Trophoblast cell (in vitro differentiated cells and primary cell): ENCODE measurements at regions not wholly inside any gene's neighbourhood (a gene's known extent, or its start where the extent isn't known, plus 50 kb on each side); places are given as distances from the start of the nearest gene placed in this dataset.

Experiments
- DNase-seq, 2 donors: peaks; one replicate each; pipeline ENCODE4 v3.0.0-alpha.2; 2016
- H2AFZ ChIP-seq: 2 replicates; pipeline ENCODE4 v1.6.1; 2013; ENCODE audit warnings: low read length, moderate library complexity, mild to moderate bottlenecking; ENCODE audit not compliant: insufficient read depth, poor library complexity
- H2AK5ac ChIP-seq: 2 replicates; pipeline ENCODE4 v1.6.1; 2013; ENCODE audit warnings: mild to moderate bottlenecking, low read length
- H2BK120ac ChIP-seq: 2 replicates; pipeline ENCODE4 v1.6.1; 2013; ENCODE audit warnings: low read length, mild to moderate bottlenecking, moderate library complexity; ENCODE audit not compliant: insufficient read depth, poor library complexity
- H2BK12ac ChIP-seq: 2 replicates; pipeline ENCODE4 v1.6.1; 2013; ENCODE audit warnings: mild to moderate bottlenecking, low read length, moderate library complexity
- H2BK5ac ChIP-seq: 2 replicates; pipeline ENCODE4 v1.6.1; 2013; ENCODE audit warnings: low read length, low read depth, moderate library complexity, mild to moderate bottlenecking; ENCODE audit not compliant: poor library complexity
- H3K14ac ChIP-seq: 2 replicates; pipeline ENCODE4 v1.6.1; 2013; ENCODE audit warnings: mild to moderate bottlenecking, low read length
- H3K18ac ChIP-seq: 2 replicates; pipeline ENCODE4 v1.6.1; 2013; ENCODE audit warnings: mild to moderate bottlenecking, low read length
- H3K23ac ChIP-seq: 2 replicates; pipeline ENCODE4 v1.6.1; 2013; ENCODE audit warnings: low read length
- H3K27ac ChIP-seq: 2 replicates; pipeline ENCODE4 v1.5.1; 2013; ENCODE audit warnings: low read depth, mild to moderate bottlenecking, inconsistent platforms, low read length, moderate library complexity
- H3K27me3 ChIP-seq: 2 replicates; pipeline ENCODE4 v1.6.1; 2013; ENCODE audit warnings: inconsistent platforms, mild to moderate bottlenecking, low read length, moderate library complexity; ENCODE audit not compliant: insufficient read depth
- H3K36me3 ChIP-seq, 2 experiments: 1 replicate in 1 of 2; 2 replicates in 1 of 2; pipeline ENCODE4 v1.6.1; 2013; ENCODE audit warnings: low read length in 2 of 2, mild to moderate bottlenecking in 2 of 2, moderate library complexity in 1 of 2; ENCODE audit not compliant: insufficient read depth in 2 of 2, control insufficient read depth in 1 of 2
- H3K4ac ChIP-seq: 2 replicates; pipeline ENCODE4 v1.6.1; 2013; ENCODE audit warnings: low read depth, mild to moderate bottlenecking, low read length, moderate library complexity
- H3K4me1 ChIP-seq, 2 experiments: 1 replicate in 1 of 2; 2 replicates in 1 of 2; pipeline ENCODE4 v1.6.1; 2013; ENCODE audit warnings: low read length in 2 of 2, mild to moderate bottlenecking in 2 of 2, moderate library complexity in 1 of 2; ENCODE audit not compliant: insufficient read depth in 2 of 2, control insufficient read depth in 1 of 2
- H3K4me2 ChIP-seq: 2 replicates; pipeline ENCODE4 v1.6.1; 2013; ENCODE audit warnings: inconsistent platforms, mild to moderate bottlenecking, low read length, moderate library complexity
- H3K4me3 ChIP-seq: 2 replicates; pipeline ENCODE4 v1.5.1; 2013; ENCODE audit warnings: mild to moderate bottlenecking, low read depth, low read length, inconsistent platforms
- H3K79me1 ChIP-seq: one replicate; pipeline ENCODE4 v1.6.1; 2013; ENCODE audit warnings: low read length
- H3K79me2 ChIP-seq: 2 replicates; pipeline ENCODE4 v1.6.1; 2013; ENCODE audit warnings: low read length, mild to moderate bottlenecking; ENCODE audit not compliant: control insufficient read depth, insufficient read depth, poor library complexity
- H3K9ac ChIP-seq: 2 replicates; pipeline ENCODE4 v1.6.1; 2013; ENCODE audit warnings: mild to moderate bottlenecking, low read length
- H3K9me3 ChIP-seq: 2 replicates; pipeline ENCODE4 v1.6.1; 2013; ENCODE audit warnings: low read depth, mild to moderate bottlenecking, control low read depth, inconsistent platforms, low read length; ENCODE audit not compliant: insufficient read depth
- H4K12ac ChIP-seq: 2 replicates; pipeline ENCODE4 v1.6.1; 2013; ENCODE audit warnings: low read depth, mild to moderate bottlenecking, low read length, moderate library complexity
- H4K8ac ChIP-seq: 2 replicates; pipeline ENCODE4 v1.6.1; 2013; ENCODE audit warnings: low read depth, mild to moderate bottlenecking, low read length, moderate library complexity
- H4K91ac ChIP-seq: one replicate; pipeline ENCODE4 v1.6.1; 2013; ENCODE audit warnings: low read depth, mild to moderate bottlenecking, low read length, moderate library complexity
- WGBS: extraction: QIAGEN DNeasy Blood & Tissue Kit; methylation state at CpG from one replicate; pipeline ENCODE4 v1.1.7; 2013; ENCODE audit warnings: missing lambda C conversion rate; ENCODE audit not compliant: insufficient read length, insufficient coverage; ENCODE audit errors: extremely low coverage; 5-methylcytosine and 5-hydroxymethylcytosine counted together

GRCh38 chr7:41489885-41490284, 213.0 kb downstream of the INHBA start:
- no peak overlapping the region for H3K9ac ChIP-seq
- no peak overlapping the region for H3K4me2 ChIP-seq
- H2BK120ac ChIP-seq = no peak overlapping the region
- H3K9me3 ChIP-seq = no peaks in the 10 kb centered on the region
- H3K4ac ChIP-seq = no peak overlapping the region
- H4K91ac ChIP-seq = no peak overlapping the region
- H3K79me2 ChIP-seq = no peaks in the 10 kb centered on the region
- H3K18ac ChIP-seq = no peak overlapping the region
- H3K4me3 ChIP-seq = no peak overlapping the region
- no peak for DNase-seq
- H3K27ac ChIP-seq = no peak overlapping the region
- WGBS = no CpG with 5 or more reads among the region's 2 CpGs
- no peak overlapping the region for H2AK5ac ChIP-seq
- H3K27me3 ChIP-seq = no peaks in the 10 kb centered on the region
- no peak overlapping the region for H2BK5ac ChIP-seq
- H3K23ac ChIP-seq = no peak overlapping the region
- H4K12ac ChIP-seq = no peak overlapping the region
- no peaks in the 10 kb centered on the region for H3K36me3 ChIP-seq
- no peak overlapping the region for H3K14ac ChIP-seq
- no peak overlapping the region for H4K8ac ChIP-seq
- peaks cover 0 to 3% of the 10 kb centered on the region in 2 experiments for H3K4me1 ChIP-seq
- H2AFZ ChIP-seq = no peak overlapping the region
- H2BK12ac ChIP-seq = no peak overlapping the region
- H3K79me1 ChIP-seq = no peaks in the 10 kb centered on the region

GRCh38 chr7:41487229-41487940, 215.5 kb downstream of the INHBA start:
- no peak overlapping the region for H2AK5ac ChIP-seq
- H4K8ac ChIP-seq = no peak overlapping the region
- H2BK5ac ChIP-seq = no peak overlapping the region
- H3K79me1 ChIP-seq = no peaks in the 10 kb centered on the region
- H4K91ac ChIP-seq = no peak overlapping the region
- no peak overlapping the region for H3K9ac ChIP-seq
- H3K27ac ChIP-seq = no peak overlapping the region
- H3K18ac ChIP-seq = no peak overlapping the region
- no peak overlapping the region for H3K14ac ChIP-seq
- H3K4me1 ChIP-seq = peaks cover 0 to 2% of the 10 kb centered on the region in 2 experiments
- H2AFZ ChIP-seq = no peak overlapping the region
- H3K79me2 ChIP-seq = no peaks in the 10 kb centered on the region
- H3K27me3 ChIP-seq = no peaks in the 10 kb centered on the region
- no peak for DNase-seq
- H4K12ac ChIP-seq = no peak overlapping the region
- no peak overlapping the region for H3K4ac ChIP-seq
- H3K4me2 ChIP-seq = no peak overlapping the region
- H2BK12ac ChIP-seq = no peak overlapping the region
- H3K4me3 ChIP-seq = no peak overlapping the region
- no peak overlapping the region for H2BK120ac ChIP-seq
- no peak overlapping the region for H3K23ac ChIP-seq
- H3K9me3 ChIP-seq = no peaks in the 10 kb centered on the region
- no peaks in the 10 kb centered on the region for H3K36me3 ChIP-seq
- no CpG with 5 or more reads among the region's 7 CpGs for WGBS

- Histone ChIP-seq H3K4me3 (no peak overlapping the region), H4K91ac (no peak overlapping the region), H3K23ac (no peak overlapping the region), H4K12ac (no peak overlapping the region), H2AK5ac (no peak overlapping the region), H3K4me2 (no peak overlapping the region), H3K9me3 (no peaks in the 10 kb centered on the region), H3K4me1 (no peaks in the 10 kb centered on the region), H3K27ac (no peak overlapping the region), H2BK5ac (no peak overlapping the region), H4K8ac (no peak overlapping the region), H2BK120ac (no peak overlapping the region), H3K27me3 (no peaks in the 10 kb centered on the region), H3K36me3 (no peaks in the 10 kb centered on the region), H3K79me1 (no peaks in the 10 kb centered on the region), H3K4ac (no peak overlapping the region), H3K9ac (no peak overlapping the region), H3K14ac (no peak overlapping the region), H2BK12ac (no peak overlapping the region), H2AFZ (no peak overlapping the region), H3K18ac (no peak overlapping the region), H3K79me2 (no peaks in the 10 kb centered on the region)
- no peak for DNase-seq
These were observed 221.5 kb downstream of the INHBA start for GRCh38 chr7:41481353-41481752.

- WGBS = no CpG with 5 or more reads among the region's 3 CpGs
- H4K91ac ChIP-seq = no peak overlapping the region
- no peak overlapping the region for H4K8ac ChIP-seq
- H3K79me1 ChIP-seq = no peaks in the 10 kb centered on the region
- H3K23ac ChIP-seq = no peak overlapping the region
- H3K18ac ChIP-seq = no peak overlapping the region
- no peak overlapping the region for H2BK120ac ChIP-seq
- no peak for DNase-seq
- no peak overlapping the region for H3K4me3 ChIP-seq
- no peak overlapping the region for H2BK5ac ChIP-seq
- H3K9ac ChIP-seq = no peak overlapping the region
- H3K27me3 ChIP-seq = no peaks in the 10 kb centered on the region
- no peaks in the 10 kb centered on the region for H3K79me2 ChIP-seq
- no peaks in the 10 kb centered on the region for H3K4me1 ChIP-seq
- H3K14ac ChIP-seq = no peak overlapping the region
- no peaks in the 10 kb centered on the region for H3K9me3 ChIP-seq
- no peak overlapping the region for H2AK5ac ChIP-seq
- no peak overlapping the region for H2AFZ ChIP-seq
- no peak overlapping the region for H2BK12ac ChIP-seq
- H3K36me3 ChIP-seq = no peaks in the 10 kb centered on the region
- H4K12ac ChIP-seq = no peak overlapping the region
- no peak overlapping the region for H3K27ac ChIP-seq
- H3K4ac ChIP-seq = no peak overlapping the region
- H3K4me2 ChIP-seq = no peak overlapping the region
These were observed 224.7 kb downstream of the INHBA start for GRCh38 chr7:41478187-41478586.
